Superior temporal gyrus (tissue), 1 donor: ENCODE measurements at regions not wholly inside any gene's neighbourhood (a gene's known extent, or its start where the extent isn't known, plus 50 kb on each side); places are given as distances from the start of the nearest gene placed in this dataset.

Source experiments
- DNase-seq: peaks from one replicate; pipeline ENCODE4 v3.0.0-alpha.2; 2016; ENCODE audit errors: extremely low spot score

DNA sequence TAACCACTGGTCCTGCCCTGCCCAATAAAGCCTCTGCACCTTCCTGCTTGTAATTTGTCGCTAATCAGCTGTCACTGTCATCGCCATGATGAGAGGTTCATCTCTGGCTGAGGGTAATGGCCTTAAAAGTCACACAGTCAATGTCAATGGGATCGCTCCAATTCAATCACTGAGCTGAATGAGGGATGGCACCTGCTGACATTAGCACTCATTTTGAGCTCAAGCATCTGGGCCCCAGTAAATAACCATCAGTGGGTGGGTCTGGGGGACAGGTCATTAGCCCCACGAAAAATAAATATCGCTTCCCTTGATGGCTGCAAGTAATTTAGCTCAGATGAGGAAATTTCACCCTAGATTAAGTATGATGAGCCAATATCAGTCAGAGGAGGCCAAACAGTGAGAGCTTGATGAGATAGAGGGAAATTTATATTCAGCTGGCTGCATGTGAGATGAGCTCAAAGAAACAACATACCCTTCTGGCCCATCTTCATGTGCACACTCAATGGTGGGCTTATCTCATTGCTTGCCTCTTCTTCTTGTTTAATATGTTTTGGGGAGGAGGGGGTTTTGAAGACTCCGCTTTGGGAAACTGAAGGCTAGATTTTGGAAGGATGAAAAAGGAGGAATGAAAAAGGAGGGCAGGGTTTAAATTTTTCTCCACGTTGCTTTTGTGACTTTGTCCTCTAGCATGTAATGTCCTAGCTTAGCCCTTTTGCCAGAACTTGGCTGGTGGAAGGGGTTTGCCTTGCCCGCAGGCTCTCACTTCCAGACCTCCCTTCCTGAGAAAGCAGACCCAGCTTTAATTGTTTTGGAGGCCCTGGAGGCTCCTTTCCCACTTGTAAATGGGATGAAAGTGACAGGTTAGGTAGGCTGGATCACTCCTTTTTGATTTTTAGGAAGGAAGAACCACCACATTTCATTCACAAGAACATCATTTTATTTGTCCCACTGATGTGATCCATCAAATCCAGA, 84.8 kb upstream of the PAQR3 start:
- DNase-seq = no peak

DNA sequence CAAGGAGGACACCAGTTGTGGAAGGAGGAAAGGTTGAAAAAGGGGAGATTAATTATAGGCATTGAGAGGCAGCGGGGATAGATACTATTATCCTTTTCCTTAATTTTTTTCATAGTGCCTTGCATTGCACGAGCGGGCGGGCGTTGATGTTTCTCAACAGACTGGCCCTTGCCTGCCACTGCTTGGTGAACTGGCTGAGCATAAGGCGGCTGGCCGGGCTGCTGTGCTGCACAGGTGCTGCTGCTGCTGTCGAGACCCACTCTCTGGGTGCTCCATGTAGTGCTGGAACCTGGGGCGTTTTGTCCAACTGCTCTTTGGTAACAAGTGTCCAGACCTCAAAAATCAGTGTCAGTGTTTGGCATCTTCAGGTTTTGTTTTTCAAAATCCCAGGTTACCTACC, 83.3 kb upstream of the PAQR3 start:
- DNase-seq = no peak

DNA sequence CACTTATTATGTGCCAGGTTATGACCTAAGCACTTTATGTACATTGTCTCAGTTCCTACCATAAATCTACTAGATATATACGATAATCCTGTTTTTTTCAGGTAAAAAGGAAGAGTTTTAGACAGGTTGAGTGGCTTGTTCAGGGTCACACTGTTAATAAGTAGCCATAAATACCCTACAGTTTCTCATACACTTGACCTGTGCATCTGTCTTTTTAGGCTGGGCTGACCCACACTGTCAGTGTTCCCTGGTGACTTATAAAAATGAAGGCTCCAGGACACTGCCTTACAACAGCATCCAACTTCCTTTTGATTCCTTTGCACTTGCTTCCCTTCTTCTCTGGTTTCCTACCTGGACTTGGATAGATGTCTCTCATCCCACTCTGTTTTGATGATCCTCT, 78.2 kb upstream of the PAQR3 start:
- no peak for DNase-seq

DNA sequence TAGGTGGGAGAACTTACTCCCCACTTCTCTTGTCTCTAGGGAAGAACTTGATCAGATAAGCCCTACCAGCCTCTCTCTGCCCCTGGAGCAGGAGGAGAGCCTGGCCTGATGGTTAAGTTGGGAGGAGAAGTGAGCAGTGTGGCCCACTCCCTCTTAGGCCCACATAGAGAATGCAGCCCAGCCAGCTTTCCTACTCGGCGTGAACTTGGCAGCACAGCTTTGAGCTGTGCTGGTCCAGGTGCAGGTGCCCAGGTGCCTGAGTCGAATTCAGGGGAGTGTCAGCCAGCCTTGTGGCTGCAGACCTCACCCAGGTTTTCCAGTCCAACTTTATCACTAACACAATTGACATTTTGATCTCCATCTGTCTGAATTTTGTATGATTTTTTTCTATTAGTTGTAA, 77.6 kb upstream of the PAQR3 start:
- no peak for DNase-seq

DNA sequence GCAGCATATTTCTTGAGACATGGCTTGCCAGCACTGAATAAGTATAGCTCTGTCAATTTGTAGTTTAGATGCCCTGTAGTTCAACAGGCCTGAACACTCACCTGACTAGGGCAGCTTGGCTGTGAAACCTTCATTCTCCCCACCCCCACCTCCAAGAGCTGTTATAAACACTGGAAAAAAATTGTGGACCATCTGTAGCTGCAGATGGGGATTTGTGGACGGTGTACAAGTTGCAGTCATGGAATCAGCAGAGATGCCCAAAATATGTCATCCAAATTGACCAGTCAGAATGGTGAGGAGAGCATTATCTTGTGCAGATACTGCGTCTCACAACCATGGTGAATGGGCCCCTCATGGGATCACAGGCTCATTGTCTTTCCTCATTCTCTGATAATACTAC, 76.2 kb upstream of the PAQR3 start:
- no peak for DNase-seq

DNA sequence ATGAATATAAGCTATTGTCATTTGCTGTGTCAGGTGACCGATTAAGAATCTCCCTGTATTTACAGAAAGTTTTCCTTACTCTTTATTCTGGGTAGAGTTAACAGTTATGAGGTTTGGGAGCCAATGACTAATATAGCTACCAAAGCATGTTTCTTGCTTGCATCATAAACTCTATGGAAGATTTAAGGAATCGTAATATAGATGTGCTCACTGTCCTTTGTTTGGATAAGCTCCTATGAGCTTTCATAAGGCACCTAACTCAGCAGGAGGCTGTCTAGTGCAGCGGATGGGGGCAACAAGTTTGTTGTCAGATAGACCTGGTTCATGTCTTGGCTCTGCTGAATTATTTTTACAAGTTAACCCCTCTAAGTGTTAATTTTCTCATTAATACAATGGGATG, 75.0 kb upstream of the PAQR3 start:
- DNase-seq = no peak

DNA sequence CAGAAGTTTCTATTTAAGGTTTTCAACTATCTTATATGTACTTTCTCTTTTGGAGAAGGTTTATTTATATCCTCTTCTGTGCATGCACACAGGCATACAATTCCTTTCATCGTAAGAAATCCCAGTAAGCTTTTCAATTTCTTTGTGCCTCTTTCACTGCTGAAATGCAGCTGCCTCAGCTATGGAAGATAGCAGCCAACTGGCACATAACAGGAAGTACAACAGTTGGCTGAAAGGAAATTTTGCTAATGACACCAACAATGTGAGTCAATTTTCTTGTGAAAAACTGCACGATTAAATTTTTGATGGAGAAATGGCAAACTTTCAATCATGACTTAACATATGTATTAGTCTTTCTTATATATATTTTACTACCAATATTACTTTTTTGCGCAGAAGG, 74.5 kb upstream of the PAQR3 start:
- no peak for DNase-seq

DNA sequence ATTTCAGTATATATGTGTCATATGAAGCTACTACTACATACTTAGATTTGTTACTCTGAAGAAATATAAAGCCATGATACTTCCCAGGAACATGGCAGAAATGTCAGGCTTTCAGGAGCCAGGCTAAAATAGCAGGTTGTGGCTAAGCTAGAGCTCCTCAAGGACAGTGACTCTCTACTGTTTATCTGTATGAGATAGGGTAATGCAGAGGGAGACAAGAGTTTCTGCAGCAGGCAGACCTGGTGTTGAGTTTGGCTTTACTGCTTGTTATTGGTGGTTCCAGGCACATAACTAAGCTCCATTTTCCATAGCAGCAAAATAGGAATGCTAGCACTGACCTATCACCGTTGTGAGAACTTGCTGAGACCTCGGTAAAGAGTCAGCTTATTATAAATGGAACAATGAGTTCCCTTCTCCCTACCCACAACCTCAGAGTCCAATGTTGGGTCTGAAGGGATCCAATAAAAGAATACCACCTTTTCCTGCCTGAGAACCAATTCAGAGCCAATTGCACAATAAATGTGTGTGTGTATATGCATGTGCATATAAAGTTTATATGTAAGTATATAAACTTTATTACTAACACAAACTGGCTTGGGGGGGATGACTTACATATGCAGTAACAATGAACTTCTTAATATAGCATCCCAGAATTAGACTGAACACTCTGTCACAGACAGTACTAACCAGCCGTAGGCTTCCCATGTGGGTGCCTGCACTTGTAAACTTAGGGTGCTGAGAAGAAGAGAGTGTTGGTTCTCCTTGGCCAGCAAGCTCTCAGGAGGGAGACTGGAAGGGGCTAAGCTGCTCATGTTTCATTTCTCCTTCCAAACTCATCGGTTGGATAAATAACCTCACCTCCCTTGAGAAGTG, 51.9 kb upstream of the PAQR3 start:
- no peak for DNase-seq

DNA sequence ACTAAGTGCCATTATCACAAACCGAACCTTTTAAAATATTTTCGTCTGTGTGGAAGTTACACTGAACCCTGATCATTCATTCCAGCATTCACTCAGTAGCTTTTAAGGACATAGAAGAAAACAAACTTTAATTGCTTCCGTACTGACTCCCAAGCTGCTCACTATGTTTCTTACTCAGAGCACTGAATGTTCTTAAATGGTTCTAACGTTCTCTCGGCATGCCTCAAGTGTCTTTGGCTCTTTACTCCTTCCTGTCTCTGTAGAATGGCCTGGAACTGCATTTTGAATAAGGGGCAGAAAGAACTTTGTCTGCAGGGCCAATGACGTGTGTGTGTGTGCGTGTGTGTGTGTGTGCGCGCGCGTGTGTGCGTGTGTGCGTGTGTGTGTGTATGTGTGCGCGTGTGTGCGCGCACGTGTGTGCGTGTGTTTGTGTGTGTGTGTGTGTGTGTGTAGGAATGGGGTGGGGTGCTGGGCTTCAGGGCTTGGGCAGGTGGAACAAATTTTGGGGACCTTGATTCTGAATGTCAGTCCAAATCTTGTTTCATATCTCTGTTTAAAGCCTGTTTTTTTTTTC, 50.5 kb upstream of the PAQR3 start:
- no peak for DNase-seq
